Pancreas (tissue), 10 donors: ENCODE measurements at regions not wholly inside any gene's neighbourhood (a gene's known extent, or its start where the extent isn't known, plus 50 kb on each side); places are given as distances from the start of the nearest gene placed in this dataset.
A peak's percentile ranks its signal among the peaks of the same experiment; 100 is the strongest.
"Not testable (repeated sequence)": the region's sequence is repeated elsewhere in the genome, so short reads cannot be mapped to it uniquely, and the experiment has no call there.

ENCODE experiments used
- ATAC-seq, 4 donors: fragments of 200-7000 bp; cut with Tn5 transposase; one replicate each; pipeline versions ENCODE4 v1.8.0 to v1.9.1; 2020; ENCODE audit warnings: mild to moderate bottlenecking in 4 of 4, moderate library complexity in 4 of 4
- DNase-seq, 6 donors: peaks; one replicate each; pipeline ENCODE4 v3.0.0-alpha.2; 2020
- FAIRE-seq: peaks from 2 replicates; lab custom pipeline; 2012; peaks lifted over from hg19 to GRCh38; lab: Jason Lieb, UNC
- H3K27ac ChIP-seq, 4 donors: fragments of 200-600 bp; sonication (generic); 1 replicate in 3 of 4; 2 replicates in 1 of 4; pipeline versions ENCODE4 v1.5.0 to v1.8.0; 2020
- H3K27me3 ChIP-seq, 4 donors: fragments of 200-600 bp; one replicate each; pipeline ENCODE4 v1.8.0; 2021
- H3K36me3 ChIP-seq, 3 donors: fragments of 200-600 bp; sonication (generic) in 1 of 3; one replicate each; pipeline versions ENCODE4 v1.5.0 to v1.8.0; 2020 to 2021
- H3K4me1 ChIP-seq, 3 donors: fragments of 200-600 bp; one replicate each; pipeline ENCODE4 v1.8.0; 2021
- H3K4me3 ChIP-seq, 4 donors: fragments of 200-600 bp; sonication (generic) in 2 of 4; one replicate each; pipeline versions ENCODE4 v1.5.0 to v1.8.0; 2020 to 2021
- H3K9me3 ChIP-seq, 4 donors: fragments of 200-600 bp; one replicate each; pipeline ENCODE4 v1.8.0; 2021
- WGBS, 2 donors: extraction: QIAGEN DNeasy Blood & Tissue Kit; methylation state at CpG; one replicate each; pipeline ENCODE4 v1.1.7; 2013; 5-methylcytosine and 5-hydroxymethylcytosine counted together
- intact Hi-C, 3 donors: fragments of 100-400 bp; cut with DNase I; formaldehyde crosslinking; loops; one replicate each; pipeline versions ENCODE4 v1.11.1 to v1.14.2; 2022
- TF ChIP-seq, protein P1 (sequence below), 4 donors: fragments of 200-600 bp; sonication (generic) in 3 of 4; IDR thresholded peaks; one replicate each; pipeline versions ENCODE4 v1.5.0 to v1.8.0; 2021; ENCODE audit warnings: antibody characterized with exemption in 4 of 4
- donor health status: healthy with polysubstance abuse.
- donor health status: DM: no; HTN: no; CAD: no; lungs with moderate emphysema.
- donor health status: DM: no; HTN: no; CAD: no.
- donor health status: control.
- donor health status: control.
- donor health status: Bipolar disorder and iron deficiency.
- donor health status: DM: yes; HTN: yes; CAD: no.
- donor health status: DM: no; HTN: no; CAD: no.
- donor health status: DM: no; HTN: no; CAD: no.
- donor health status: DM: yes; HTN: yes; CAD: no.

DNA sequence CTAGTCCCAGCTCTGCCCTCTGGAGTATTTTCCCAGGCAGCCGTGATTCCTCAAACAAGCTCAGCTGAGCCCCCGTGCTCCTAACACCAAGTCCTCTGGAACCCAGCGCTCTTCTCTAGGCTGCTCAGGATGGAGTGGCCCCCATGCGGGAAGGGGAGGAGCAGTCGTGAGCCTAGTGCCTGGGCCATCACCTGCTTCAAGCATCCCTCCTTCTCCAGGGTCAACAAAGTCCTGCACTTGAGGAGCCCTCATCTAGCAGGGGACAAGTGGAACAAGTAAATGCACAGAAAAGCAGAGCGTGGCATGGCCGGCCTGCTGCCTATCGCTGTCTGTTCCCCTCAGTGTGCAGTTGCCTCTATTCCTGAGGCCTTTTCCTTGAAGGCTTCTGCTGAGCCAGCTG lies 168.6 kb downstream of the INHBB start:
- Histone ChIP-seq H3K9me3 (no peaks in the 10 kb centered on the region), H3K27ac (no peak overlapping the region), H3K36me3 (no peaks in the 10 kb centered on the region), H3K4me1 (no peaks in the 10 kb centered on the region), H3K4me3 (no peak overlapping the region), H3K27me3 (no peaks in the 10 kb centered on the region)
- FAIRE-seq = no peak
- no peak for ATAC-seq
- intact Hi-C loops = loop anchor here in 1 of 3 donors (10.0 kb wide), 1 partner anchor 160 kb away; no protein-coding TSS in a partner anchor
- TF ChIP-seq, protein P1, sequence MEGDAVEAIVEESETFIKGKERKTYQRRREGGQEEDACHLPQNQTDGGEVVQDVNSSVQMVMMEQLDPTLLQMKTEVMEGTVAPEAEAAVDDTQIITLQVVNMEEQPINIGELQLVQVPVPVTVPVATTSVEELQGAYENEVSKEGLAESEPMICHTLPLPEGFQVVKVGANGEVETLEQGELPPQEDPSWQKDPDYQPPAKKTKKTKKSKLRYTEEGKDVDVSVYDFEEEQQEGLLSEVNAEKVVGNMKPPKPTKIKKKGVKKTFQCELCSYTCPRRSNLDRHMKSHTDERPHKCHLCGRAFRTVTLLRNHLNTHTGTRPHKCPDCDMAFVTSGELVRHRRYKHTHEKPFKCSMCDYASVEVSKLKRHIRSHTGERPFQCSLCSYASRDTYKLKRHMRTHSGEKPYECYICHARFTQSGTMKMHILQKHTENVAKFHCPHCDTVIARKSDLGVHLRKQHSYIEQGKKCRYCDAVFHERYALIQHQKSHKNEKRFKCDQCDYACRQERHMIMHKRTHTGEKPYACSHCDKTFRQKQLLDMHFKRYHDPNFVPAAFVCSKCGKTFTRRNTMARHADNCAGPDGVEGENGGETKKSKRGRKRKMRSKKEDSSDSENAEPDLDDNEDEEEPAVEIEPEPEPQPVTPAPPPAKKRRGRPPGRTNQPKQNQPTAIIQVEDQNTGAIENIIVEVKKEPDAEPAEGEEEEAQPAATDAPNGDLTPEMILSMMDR (IDR thresholded peaks at IDR 0.05) = no peak
- WGBS, 2 donors = 88 to 92% methylated on average over 8 of the region's 8 CpGs
- DNase-seq = peak in 1 of 6 donors; percentile 34

DNA sequence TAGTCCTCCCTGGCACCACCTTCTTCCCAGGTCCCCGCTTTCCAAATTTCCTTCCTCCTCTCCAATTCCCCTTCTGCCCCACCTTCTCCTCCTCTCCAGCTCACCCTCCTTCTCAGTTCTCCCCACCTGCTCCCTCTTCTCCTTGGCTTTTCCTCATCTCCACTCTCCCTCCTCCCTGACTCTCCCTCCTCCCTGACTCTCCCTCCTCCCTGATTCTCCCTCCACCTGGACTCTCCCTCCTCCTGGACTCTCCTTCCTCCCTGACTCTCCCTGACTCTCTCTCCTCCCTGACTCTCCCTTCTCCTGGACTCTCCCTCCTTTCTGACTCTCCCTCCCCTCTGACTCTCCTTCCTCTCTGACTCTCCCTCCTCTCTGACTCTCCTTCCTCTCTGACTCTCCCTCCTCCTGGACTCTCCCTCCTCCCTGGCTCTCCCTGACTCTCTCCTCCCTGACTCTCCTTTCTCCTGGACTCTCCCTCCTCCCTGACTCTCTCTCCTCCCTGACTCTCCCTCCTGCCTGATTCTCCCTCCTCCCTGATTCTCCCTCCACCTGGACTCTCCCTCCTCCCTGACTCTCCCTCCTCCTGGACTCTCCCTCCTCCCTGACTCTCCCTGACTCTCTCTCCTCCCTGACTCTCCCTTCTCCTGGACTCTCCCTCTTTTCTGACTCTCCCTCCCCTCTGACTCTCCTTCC lies 169.3 kb downstream of the INHBB start:
- not testable (repeated sequence) for ATAC-seq, H3K27ac ChIP-seq, H3K27me3 ChIP-seq, H3K4me3 ChIP-seq, H3K4me1 ChIP-seq, H3K36me3 ChIP-seq, DNase-seq, FAIRE-seq, H3K9me3 ChIP-seq
- intact Hi-C loops = loop anchor here in 1 of 3 donors (10.0 kb wide), 1 partner anchor 160 kb away; no protein-coding TSS in a partner anchor
- WGBS, 2 donors = 99 to 100% methylated on average over 1 of the region's 1 CpG

DNA sequence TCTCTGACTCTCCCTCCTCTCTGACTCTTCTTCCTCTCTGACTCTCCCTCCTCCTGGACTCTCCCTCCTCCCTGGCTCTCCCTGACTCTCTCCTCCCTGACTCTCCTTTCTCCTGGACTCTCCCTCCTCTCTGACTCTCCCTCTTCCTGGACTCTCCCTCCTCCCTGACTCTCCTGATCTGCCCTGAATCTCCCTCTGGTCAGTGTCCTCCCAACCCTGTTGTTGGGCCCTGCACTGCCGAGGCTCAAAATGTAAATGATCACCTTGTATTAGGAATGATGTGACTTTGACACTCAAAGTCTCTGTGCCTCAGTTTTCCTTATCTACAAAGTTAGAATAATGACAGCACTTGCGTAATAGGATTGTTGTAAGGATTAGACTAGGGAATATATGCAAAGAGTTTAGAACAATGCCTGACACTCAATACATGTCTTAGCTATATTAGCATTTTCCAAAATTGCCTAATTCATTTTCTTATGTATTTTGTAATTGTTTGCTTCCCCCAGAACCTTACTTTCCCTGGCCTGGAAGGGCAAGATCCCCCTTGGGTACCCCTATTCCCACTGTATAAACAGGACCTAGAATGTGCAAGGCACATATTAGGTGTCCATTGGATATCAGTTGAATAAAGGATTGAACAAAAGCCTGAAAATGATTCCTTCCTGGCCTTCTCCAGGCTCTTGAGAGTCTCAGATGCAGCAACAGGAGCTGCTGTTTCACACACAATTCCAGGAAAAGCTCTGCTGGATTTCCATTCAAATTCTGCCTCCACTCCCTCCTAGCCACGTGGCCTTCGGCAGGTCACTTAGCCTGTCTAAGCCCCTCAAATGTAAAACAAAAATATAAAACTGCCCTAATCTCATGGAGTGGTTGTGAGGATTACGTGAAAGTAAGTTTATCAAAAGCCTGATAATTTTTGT lies 170.1 kb downstream of the INHBB start:
- FAIRE-seq (no peak), DNase-seq (no peak), ATAC-seq (no peak)
- Histone ChIP-seq H3K9me3 (no peaks in the 10 kb centered on the region), H3K4me3 (no peak overlapping the region), H3K36me3 (no peaks in the 10 kb centered on the region), H3K27ac (no peak overlapping the region), H3K27me3 (no peaks in the 10 kb centered on the region), H3K4me1 (no peaks in the 10 kb centered on the region)
- 84 to 93% methylated on average over 5 of the region's 5 CpGs for WGBS, 2 donors
- TF ChIP-seq, protein P1 (IDR thresholded peaks at IDR 0.05) = no peak
- intact Hi-C loops = loop anchor here in 1 of 3 donors (10.0 kb wide), 1 partner anchor 161 kb away; no protein-coding TSS in a partner anchor

DNA sequence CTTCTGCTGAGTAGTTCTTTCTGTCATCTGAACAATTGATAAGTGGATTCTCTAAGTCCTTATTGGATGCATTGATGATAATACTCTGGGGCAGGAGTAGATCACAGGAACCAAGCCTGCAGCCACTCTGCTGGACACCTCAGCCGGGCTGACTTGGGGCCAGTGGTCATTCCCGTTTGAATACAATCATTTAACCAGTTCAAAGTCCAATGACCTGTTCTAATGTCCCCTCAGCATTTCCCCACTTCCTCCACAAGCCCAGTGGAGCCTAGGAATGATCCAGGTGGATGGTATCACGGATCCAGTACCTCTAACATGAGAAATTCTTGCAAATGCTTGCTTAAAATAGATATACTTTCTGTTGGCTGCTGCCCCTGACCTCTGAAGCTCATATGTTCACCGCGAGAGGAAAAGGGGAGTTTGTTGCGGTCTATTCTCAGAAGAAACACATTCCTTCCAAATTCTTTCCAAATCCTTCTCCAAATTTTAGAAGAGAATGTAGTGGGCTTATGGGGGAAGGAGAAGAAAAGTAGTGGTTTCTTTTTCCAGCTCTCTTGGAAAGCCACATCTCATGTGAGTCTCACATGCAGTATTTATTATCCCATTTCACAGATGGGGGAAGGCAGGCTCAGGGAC lies 170.9 kb downstream of the INHBB start:
- Histone ChIP-seq H3K9me3 (no peaks in the 10 kb centered on the region), H3K27me3 (no peaks in the 10 kb centered on the region), H3K4me1 (no peaks in the 10 kb centered on the region), H3K27ac (no peak overlapping the region), H3K36me3 (no peaks in the 10 kb centered on the region), H3K4me3 (no peak overlapping the region)
- DNase-seq (peak in 1 of 6 donors; percentile 21), FAIRE-seq (no peak), ATAC-seq (no peak)
- TF ChIP-seq, protein P1 (IDR thresholded peaks at IDR 0.05) = no peak
- intact Hi-C loops = loop anchor here in 1 of 3 donors (10.0 kb wide), 1 partner anchor 162 kb away; no protein-coding TSS in a partner anchor
- 71 to 72% methylated on average over 6 of the region's 6 CpGs for WGBS, 2 donors
